GM23248 (cell line): ENCODE measurements at regions not wholly inside any gene's neighbourhood (a gene's known extent, or its start where the extent isn't known, plus 50 kb on each side); places are given as distances from the start of the nearest gene placed in this dataset.
A peak's percentile ranks its signal among the peaks of the same experiment; 100 is the strongest.

ENCODE experiments used
- DNase-seq: peaks from one replicate; pipeline ENCODE4 v3.0.0-alpha.2; 2015
- H2AFZ ChIP-seq: fragments of 200-600 bp; sonication (generic); 2 replicates; pipeline ENCODE4 v1.6.1; 2016; ENCODE audit warnings: antibody characterized with exemption
- H3F3A ChIP-seq: fragments of 200-600 bp; sonication (generic); 2 replicates; pipeline ENCODE4 v1.6.1; 2016; ENCODE audit warnings: mild to moderate bottlenecking, antibody characterized with exemption, mixed run types; ENCODE audit not compliant: insufficient read depth
- H3K27ac ChIP-seq: fragments of 200-600 bp; sonication (generic); 2 replicates; pipeline ENCODE4 v1.5.1; 2016; ENCODE audit warnings: mild to moderate bottlenecking
- H3K27me3 ChIP-seq: fragments of 200-600 bp; sonication (generic); replicated peaks from 2 replicates; pipeline ENCODE4 v1.6.1; 2016; ENCODE audit warnings: mild to moderate bottlenecking; ENCODE audit not compliant: insufficient read depth
- H3K36me3 ChIP-seq: fragments of 200-600 bp; sonication (generic); 2 replicates; pipeline ENCODE4 v1.6.1; 2016; ENCODE audit warnings: low read depth, mild to moderate bottlenecking
- H3K4me1 ChIP-seq: fragments of 200-600 bp; sonication (generic); 2 replicates; pipeline ENCODE4 v1.6.1; 2016; ENCODE audit warnings: mild to moderate bottlenecking; ENCODE audit not compliant: insufficient read depth
- H3K4me2 ChIP-seq: fragments of 200-600 bp; sonication (generic); one replicate; pipeline ENCODE4 v1.6.1; 2016; ENCODE audit warnings: mild to moderate bottlenecking; ENCODE audit not compliant: unreplicated experiment
- H3K4me3 ChIP-seq: fragments of 200-600 bp; sonication (generic); 2 replicates; pipeline ENCODE4 v1.5.1; 2016; ENCODE audit warnings: mild to moderate bottlenecking
- H3K79me2 ChIP-seq: fragments of 200-600 bp; sonication (generic); 2 replicates; pipeline ENCODE4 v1.6.1; 2016; ENCODE audit warnings: mild to moderate bottlenecking; ENCODE audit not compliant: insufficient read depth
- H3K9ac ChIP-seq: fragments of 200-600 bp; sonication (generic); 2 replicates; pipeline ENCODE4 v1.6.1; 2016; ENCODE audit warnings: mild to moderate bottlenecking
- H3K9me2 ChIP-seq: fragments of 200-600 bp; sonication (generic); 2 replicates; pipeline ENCODE4 v1.6.1; 2016; ENCODE audit warnings: mixed run types, mild to moderate bottlenecking, moderate library complexity; ENCODE audit not compliant: insufficient read depth
- H3K9me3 ChIP-seq: fragments of 200-600 bp; sonication (generic); one replicate; pipeline ENCODE4 v1.6.1; 2017; ENCODE audit warnings: low read depth
- H4K20me1 ChIP-seq: fragments of 200-600 bp; sonication (generic); 2 replicates; pipeline ENCODE4 v1.6.0; 2016; ENCODE audit not compliant: insufficient read depth
- EZH2 ChIP-seq: fragments of 200-600 bp; sonication (generic); IDR thresholded peaks from 2 replicates; pipeline ENCODE4 v1.6.1; 2018; ENCODE audit warnings: antibody characterized with exemption, mild to moderate bottlenecking; ENCODE audit not compliant: insufficient read depth, poor library complexity, severe bottlenecking
- EZH2phosphoT487 ChIP-seq: fragments of 200-600 bp; sonication (generic); IDR thresholded peaks from 2 replicates; pipeline ENCODE4 v1.6.1; 2018; ENCODE audit warnings: antibody characterized with exemption, moderate library complexity, mild to moderate bottlenecking, low read depth; ENCODE audit not compliant: insufficient read depth
- WGBS, 2 experiments: methylation state at CpG; one replicate each; pipeline ENCODE4 v1.1.6; 2015 to 2017; ENCODE audit warnings: low lambda C conversion rate in 2 of 2, low coverage in 1 of 2; ENCODE audit errors: missing lambda C conversion rate in 2 of 2; 5-methylcytosine and 5-hydroxymethylcytosine counted together
- in situ Hi-C: fragments of 300-500 bp; cut with MboI; formaldehyde crosslinking; loops from 2 replicates; pipeline ENCODE4 v1.15.0; 2020

DNA sequence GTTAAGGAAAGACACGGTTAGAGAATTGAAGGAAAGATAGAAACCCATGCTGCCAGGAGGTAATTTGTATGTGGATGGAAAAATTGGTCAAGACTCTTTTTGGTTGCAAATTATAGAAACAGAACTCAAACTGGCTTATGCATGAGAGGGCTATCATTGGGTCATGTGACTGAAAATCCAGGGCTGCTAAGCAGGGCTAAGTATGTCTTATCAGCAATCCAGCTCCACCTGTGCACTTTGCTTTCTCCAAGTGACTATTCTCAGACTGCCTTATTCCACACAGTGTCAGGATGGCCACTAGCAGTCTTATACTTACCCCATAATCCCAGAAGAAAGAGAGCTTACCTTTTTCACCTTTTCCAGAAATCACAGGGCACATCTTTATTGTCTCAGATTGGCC, 113.5 kb downstream of the CBLN1 start:
- Histone ChIP-seq H3K9ac (no peak overlapping the region), H3F3A (no peaks in the 10 kb centered on the region), H3K9me3 (no peaks in the 10 kb centered on the region), H3K27ac (no peak overlapping the region), H2AFZ (no peak overlapping the region), H4K20me1 (no peaks in the 10 kb centered on the region), H3K27me3 (no peaks in the 10 kb centered on the region), H3K4me3 (no peak overlapping the region), H3K4me2 (no peak overlapping the region), H3K4me1 (no peaks in the 10 kb centered on the region), H3K9me2 (no peaks in the 10 kb centered on the region), H3K79me2 (no peaks in the 10 kb centered on the region), H3K36me3 (no peaks in the 10 kb centered on the region)
- 0 to 13% methylated on average over 1 of the region's 1 CpG for WGBS, 2 experiments
- no peak for TF ChIP-seq EZH2
- TF ChIP-seq EZH2phosphoT487: no peak
- DNase-seq: no peak
- in situ Hi-C loops: no loop called here

DNA sequence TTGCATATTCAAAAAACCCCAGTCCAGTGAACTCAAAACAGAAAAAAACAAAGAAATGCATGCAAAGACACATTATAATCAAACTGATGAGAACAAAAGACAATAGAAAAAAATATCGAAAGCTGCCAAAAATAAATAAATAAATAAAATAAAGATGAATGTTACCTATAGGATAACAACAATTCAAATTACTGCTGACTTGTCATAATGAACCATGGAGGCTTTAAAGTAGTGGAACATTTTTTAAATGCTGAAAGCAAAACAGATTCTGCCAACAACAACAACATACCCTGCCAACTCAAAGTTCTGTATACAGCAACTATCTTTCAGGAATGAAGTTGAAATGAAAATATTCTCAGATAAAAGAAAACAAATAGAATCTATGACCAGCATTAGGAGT, 116.6 kb downstream of the CBLN1 start:
- H3K79me2 ChIP-seq: no peaks in the 10 kb centered on the region
- no peak overlapping the region for H3K9ac ChIP-seq
- H3K9me2 ChIP-seq: no peaks in the 10 kb centered on the region
- no peak for TF ChIP-seq EZH2
- TF ChIP-seq EZH2phosphoT487: no peak
- no peak overlapping the region for H3K27ac ChIP-seq
- in situ Hi-C loops: no loop called here
- H3K36me3 ChIP-seq: no peaks in the 10 kb centered on the region
- no peaks in the 10 kb centered on the region for H4K20me1 ChIP-seq
- WGBS, 2 experiments: 33 to 55% methylated on average over 1 of the region's 1 CpG
- no peaks in the 10 kb centered on the region for H3F3A ChIP-seq
- no peak for DNase-seq
- no peaks in the 10 kb centered on the region for H3K4me1 ChIP-seq
- no peaks in the 10 kb centered on the region for H3K27me3 ChIP-seq
- H3K9me3 ChIP-seq: no peaks in the 10 kb centered on the region
- H3K4me3 ChIP-seq: no peak overlapping the region
- no peak overlapping the region for H3K4me2 ChIP-seq
- no peak overlapping the region for H2AFZ ChIP-seq

DNA sequence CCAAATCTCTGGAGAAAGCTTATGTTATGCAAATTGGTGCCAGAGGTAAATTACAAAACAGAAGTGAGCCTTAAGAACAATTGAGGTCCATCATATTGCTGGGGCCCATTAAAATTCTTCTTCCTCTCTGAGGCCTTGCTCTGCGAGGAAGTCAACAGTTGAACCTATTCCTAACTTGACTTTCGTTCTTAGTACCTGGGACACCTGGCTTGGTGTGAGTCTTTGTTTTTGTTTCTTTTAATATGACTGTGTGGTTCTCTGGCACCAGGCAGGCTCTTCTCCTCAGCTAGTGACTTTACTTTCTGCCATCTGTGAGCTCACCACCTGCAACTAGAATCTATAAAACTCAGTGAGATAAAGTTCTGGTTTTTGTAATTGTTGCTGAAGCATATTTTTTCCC, 120.4 kb downstream of the CBLN1 start:
- H2AFZ ChIP-seq: no peak overlapping the region
- WGBS, 2 experiments: 14 to 39% methylated on average over 2 of the region's 2 CpGs
- H3K36me3 ChIP-seq: no peaks in the 10 kb centered on the region
- TF ChIP-seq EZH2phosphoT487 (no peak), EZH2 (no peak)
- no peaks in the 10 kb centered on the region for H3K4me1 ChIP-seq
- no peaks in the 10 kb centered on the region for H3K9me2 ChIP-seq
- H3K79me2 ChIP-seq: no peaks in the 10 kb centered on the region
- no peaks in the 10 kb centered on the region for H3F3A ChIP-seq
- no peaks in the 10 kb centered on the region for H4K20me1 ChIP-seq
- H3K27me3 ChIP-seq: no peaks in the 10 kb centered on the region
- H3K4me3 ChIP-seq: no peak overlapping the region
- H3K4me2 ChIP-seq: no peak overlapping the region
- no peak for DNase-seq
- no peak overlapping the region for H3K27ac ChIP-seq
- no peaks in the 10 kb centered on the region for H3K9me3 ChIP-seq
- in situ Hi-C loops: no loop called here
- H3K9ac ChIP-seq: no peak overlapping the region

DNA sequence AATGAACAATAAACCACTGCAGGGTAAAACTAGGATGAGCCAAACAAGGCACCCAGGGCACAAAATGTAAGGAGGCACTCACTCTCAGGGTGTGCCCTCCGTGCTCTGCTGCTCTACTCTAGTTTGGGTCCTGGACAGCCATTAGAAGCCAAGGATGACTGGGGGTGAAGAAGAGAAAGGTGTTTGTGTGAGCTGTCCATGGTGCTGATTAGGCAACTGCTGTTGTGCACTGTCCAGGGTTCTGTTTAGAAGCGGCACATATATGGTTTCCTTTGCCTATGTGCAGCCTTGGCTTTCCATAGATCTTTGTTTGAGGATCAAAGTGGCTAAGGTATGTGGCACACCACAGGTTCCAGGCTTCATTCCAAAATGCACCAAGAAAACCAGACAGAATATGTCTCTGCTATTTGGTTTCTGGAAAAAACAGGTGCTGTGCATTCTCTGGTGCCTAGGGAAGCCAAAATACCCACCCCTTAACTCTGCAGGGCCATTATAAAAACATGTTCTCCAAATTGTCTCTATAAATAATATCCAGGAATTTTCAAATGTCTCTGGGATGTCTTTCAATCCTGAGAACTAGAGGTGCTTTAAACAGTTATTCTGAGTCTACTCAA, 123.5 kb downstream of the CBLN1 start:
- H3K36me3 ChIP-seq: no peaks in the 10 kb centered on the region
- H3K9me2 ChIP-seq: no peaks in the 10 kb centered on the region
- no peaks in the 10 kb centered on the region for H3K9me3 ChIP-seq
- in situ Hi-C loops: no loop called here
- H3K4me3 ChIP-seq: no peak overlapping the region
- H3F3A ChIP-seq: no peaks in the 10 kb centered on the region
- no peak overlapping the region for H3K27ac ChIP-seq
- H2AFZ ChIP-seq: no peak overlapping the region
- no peak overlapping the region for H3K4me2 ChIP-seq
- H3K9ac ChIP-seq: no peak overlapping the region
- no peaks in the 10 kb centered on the region for H3K4me1 ChIP-seq
- H3K79me2 ChIP-seq: no peaks in the 10 kb centered on the region
- TF ChIP-seq EZH2phosphoT487: no peak
- no peak for TF ChIP-seq EZH2
- DNase-seq: peak; percentile 29
- H3K27me3 ChIP-seq: no peaks in the 10 kb centered on the region
- no peaks in the 10 kb centered on the region for H4K20me1 ChIP-seq
- 5 to 8% methylated on average over 2 of the region's 2 CpGs for WGBS, 2 experiments

DNA sequence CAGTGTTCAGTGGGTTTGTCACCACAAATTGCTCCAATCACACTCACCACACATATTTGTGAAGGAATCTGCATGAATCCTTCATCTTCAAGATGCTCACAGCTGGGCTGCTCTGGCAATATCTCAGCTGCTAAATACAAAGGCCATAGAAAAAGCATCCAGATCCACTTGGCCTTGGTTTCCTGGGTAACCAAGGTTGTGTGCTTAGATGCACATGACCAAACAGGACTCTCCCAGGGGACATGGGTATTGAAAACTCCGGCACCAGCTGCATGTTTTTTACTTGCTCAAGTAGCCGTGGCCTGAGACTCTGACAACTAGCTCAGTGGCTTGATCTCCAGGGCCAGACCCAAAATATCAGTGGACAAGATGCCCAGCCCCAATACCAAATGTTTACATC, 131.3 kb downstream of the CBLN1 start:
- Histone ChIP-seq H3K4me3 (no peak overlapping the region), H3K4me1 (no peaks in the 10 kb centered on the region), H3K79me2 (no peaks in the 10 kb centered on the region), H3K4me2 (no peak overlapping the region), H3K9ac (no peak overlapping the region), H3K27ac (no peak overlapping the region), H3K9me2 (no peaks in the 10 kb centered on the region), H2AFZ (no peak overlapping the region), H4K20me1 (no peaks in the 10 kb centered on the region), H3K9me3 (no peaks in the 10 kb centered on the region), H3K27me3 (no peaks in the 10 kb centered on the region), H3K36me3 (no peaks in the 10 kb centered on the region), H3F3A (no peaks in the 10 kb centered on the region)
- WGBS, 2 experiments: 5 to 21% methylated on average over 2 of the region's 2 CpGs
- TF ChIP-seq EZH2phosphoT487 (no peak), EZH2 (no peak)
- DNase-seq: no peak
- in situ Hi-C loops: no loop called here
